Suprapubic skin (tissue), 4 donors: ENCODE measurements at regions not wholly inside any gene's neighbourhood (a gene's known extent, or its start where the extent isn't known, plus 50 kb on each side); places are given as distances from the start of the nearest gene placed in this dataset.

Source experiments
- EP300 ChIP-seq: sonication (generic); formaldehyde crosslinking; IDR thresholded peaks from one replicate; pipeline ENCODE4 v1.6.1; 2017; ENCODE audit warnings: antibody characterized with exemption
- POLR2A ChIP-seq, 2 donors: fragments of 450-650 bp; IDR thresholded peaks; one replicate each; pipeline ENCODE4 v1.6.1; 2017; ENCODE audit warnings: antibody characterized with exemption in 2 of 2, mild to moderate bottlenecking in 2 of 2, moderate library complexity in 2 of 2
- POLR2AphosphoS5 ChIP-seq, 3 donors: sonication (generic); formaldehyde crosslinking; IDR thresholded peaks; one replicate each; pipeline ENCODE4 v1.6.1; 2017; ENCODE audit warnings: antibody characterized with exemption in 3 of 3
- TF ChIP-seq, protein P1 (sequence below), 2 donors: fragments of 200-600 bp in 1 of 2; fragments of 450-650 bp in 1 of 2; sonication (generic) in 1 of 2; IDR thresholded peaks; one replicate each; pipeline ENCODE4 v1.5.1; 2016 to 2019; ENCODE audit warnings: antibody characterized with exemption in 2 of 2, mild to moderate bottlenecking in 1 of 2, moderate library complexity in 1 of 2

DNA sequence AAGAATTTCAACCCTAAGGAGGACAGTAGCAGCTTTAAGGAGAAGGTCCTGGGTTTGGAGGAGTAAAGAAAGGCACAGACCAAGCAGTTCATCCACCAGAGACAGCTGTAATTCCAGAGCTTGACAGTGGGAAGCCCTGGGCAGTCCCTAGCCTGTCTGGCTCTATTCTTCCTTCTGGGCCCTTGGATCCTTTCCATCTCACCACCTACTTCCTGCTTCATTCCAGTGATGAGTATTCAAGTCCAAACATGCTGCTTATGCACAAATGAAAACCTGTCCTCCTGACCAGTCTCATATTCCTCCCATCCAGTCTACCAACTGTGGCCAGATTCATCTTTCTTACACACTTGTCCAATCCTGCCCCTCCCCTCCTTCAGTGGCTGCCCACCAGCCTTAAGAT, 171.4 kb downstream of the CNTN3 start:
- TF ChIP-seq, protein P1, sequence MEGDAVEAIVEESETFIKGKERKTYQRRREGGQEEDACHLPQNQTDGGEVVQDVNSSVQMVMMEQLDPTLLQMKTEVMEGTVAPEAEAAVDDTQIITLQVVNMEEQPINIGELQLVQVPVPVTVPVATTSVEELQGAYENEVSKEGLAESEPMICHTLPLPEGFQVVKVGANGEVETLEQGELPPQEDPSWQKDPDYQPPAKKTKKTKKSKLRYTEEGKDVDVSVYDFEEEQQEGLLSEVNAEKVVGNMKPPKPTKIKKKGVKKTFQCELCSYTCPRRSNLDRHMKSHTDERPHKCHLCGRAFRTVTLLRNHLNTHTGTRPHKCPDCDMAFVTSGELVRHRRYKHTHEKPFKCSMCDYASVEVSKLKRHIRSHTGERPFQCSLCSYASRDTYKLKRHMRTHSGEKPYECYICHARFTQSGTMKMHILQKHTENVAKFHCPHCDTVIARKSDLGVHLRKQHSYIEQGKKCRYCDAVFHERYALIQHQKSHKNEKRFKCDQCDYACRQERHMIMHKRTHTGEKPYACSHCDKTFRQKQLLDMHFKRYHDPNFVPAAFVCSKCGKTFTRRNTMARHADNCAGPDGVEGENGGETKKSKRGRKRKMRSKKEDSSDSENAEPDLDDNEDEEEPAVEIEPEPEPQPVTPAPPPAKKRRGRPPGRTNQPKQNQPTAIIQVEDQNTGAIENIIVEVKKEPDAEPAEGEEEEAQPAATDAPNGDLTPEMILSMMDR (IDR thresholded peaks at IDR 0.05): no peak
- TF ChIP-seq POLR2AphosphoS5 (IDR thresholded peaks at IDR 0.05) (no peak), EP300 (no peak), POLR2A (IDR thresholded peaks at IDR 0.05) (no peak)
